Activated T-helper 17 cell treated with anti-CD3 and anti-CD28 coated beads, Interleukin-2, amount 50 U/mL, for 72 hours (primary cell): ENCODE measurements at regions not wholly inside any gene's neighbourhood (a gene's known extent, or its start where the extent isn't known, plus 50 kb on each side); places are given as distances from the start of the nearest gene placed in this dataset.

Experiments
- ATAC-seq: fragments of 150-1000 bp; cut with Tn5 transposase; replicated peaks from 2 replicates; pipeline ENCODE4 v1.10.0; 2021; ENCODE audit warnings: mild to moderate bottlenecking, moderate library complexity
- H3K27ac Mint-ChIP-seq: one replicate; pipeline ENCODE4 v1.8.0; 2022; ENCODE audit warnings: mixed read lengths
- H3K27me3 Mint-ChIP-seq: one replicate; pipeline ENCODE4 v1.8.0; 2022; ENCODE audit warnings: mixed read lengths
- H3K36me3 Mint-ChIP-seq: one replicate; pipeline ENCODE4 v1.8.0; 2022; ENCODE audit warnings: low read depth, mild to moderate bottlenecking, mixed read lengths
- H3K4me1 Mint-ChIP-seq: one replicate; pipeline ENCODE4 v1.8.0; 2022; ENCODE audit warnings: mixed read lengths
- H3K4me3 Mint-ChIP-seq: one replicate; pipeline ENCODE4 v1.8.0; 2022; ENCODE audit warnings: mild to moderate bottlenecking, mixed read lengths
- H3K9me3 Mint-ChIP-seq: one replicate; pipeline ENCODE4 v1.8.0; 2022; ENCODE audit warnings: mixed read lengths

DNA sequence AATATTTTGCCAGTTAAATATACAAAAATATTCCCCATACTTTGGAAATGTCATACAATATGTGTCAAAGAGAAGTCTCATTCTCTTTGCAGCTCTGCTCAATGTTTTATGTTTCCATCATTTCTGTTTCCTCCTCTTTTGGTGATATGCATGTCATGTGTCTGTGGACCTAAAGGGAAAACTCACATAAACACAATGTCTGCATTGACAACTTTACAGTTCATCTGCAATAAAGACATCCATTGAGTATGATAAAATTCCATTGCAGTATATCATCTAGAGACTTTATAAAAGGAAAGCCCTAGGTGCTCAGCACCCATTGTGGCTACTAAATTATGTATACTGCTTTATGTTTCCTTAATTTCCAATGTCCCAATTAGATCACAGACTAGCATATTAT lies 461.3 kb upstream of the FAT3 start:
- no peak overlapping the region for H3K27ac Mint-ChIP-seq
- H3K36me3 Mint-ChIP-seq = no peaks in the 10 kb centered on the region
- H3K9me3 Mint-ChIP-seq = peaks cover 4% of the 10 kb centered on the region
- no peak for ATAC-seq
- H3K4me3 Mint-ChIP-seq = no peak overlapping the region
- no peaks in the 10 kb centered on the region for H3K4me1 Mint-ChIP-seq
- no peaks in the 10 kb centered on the region for H3K27me3 Mint-ChIP-seq

DNA sequence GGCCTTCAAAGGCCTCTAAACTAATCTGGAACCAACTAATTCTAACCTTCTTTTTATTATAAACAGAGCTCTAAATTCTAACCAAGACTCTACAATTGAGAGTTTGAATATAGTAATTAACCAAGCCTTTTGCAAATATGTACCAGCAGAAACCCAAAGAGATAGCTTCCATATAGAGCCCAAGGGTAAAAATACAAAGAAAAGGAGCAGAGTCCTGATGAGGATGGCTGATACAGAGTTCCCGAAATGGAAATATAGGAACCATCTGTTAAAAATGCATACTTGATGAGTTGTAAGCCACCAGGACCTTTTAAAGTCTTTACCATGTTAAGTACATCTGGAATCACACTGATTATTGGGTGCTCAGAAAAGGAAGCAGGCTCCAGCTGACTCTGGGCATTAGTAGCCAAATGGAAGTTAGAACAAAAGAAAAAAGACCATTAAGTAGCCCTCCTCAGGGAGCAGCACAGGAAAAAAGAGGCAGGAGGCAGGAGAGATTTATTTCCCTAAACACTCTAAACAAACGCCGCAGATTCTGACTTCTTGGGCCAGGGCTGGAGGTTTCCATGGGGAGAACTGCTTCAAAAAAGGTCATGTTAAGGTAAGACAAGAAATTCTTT lies 463.1 kb upstream of the FAT3 start:
- Mint-ChIP-seq H3K27ac (no peak overlapping the region), H3K36me3 (no peaks in the 10 kb centered on the region), H3K27me3 (no peaks in the 10 kb centered on the region), H3K4me1 (no peaks in the 10 kb centered on the region), H3K4me3 (no peak overlapping the region), H3K9me3 (peaks cover 4% of the 10 kb centered on the region)
- ATAC-seq = no peak

DNA sequence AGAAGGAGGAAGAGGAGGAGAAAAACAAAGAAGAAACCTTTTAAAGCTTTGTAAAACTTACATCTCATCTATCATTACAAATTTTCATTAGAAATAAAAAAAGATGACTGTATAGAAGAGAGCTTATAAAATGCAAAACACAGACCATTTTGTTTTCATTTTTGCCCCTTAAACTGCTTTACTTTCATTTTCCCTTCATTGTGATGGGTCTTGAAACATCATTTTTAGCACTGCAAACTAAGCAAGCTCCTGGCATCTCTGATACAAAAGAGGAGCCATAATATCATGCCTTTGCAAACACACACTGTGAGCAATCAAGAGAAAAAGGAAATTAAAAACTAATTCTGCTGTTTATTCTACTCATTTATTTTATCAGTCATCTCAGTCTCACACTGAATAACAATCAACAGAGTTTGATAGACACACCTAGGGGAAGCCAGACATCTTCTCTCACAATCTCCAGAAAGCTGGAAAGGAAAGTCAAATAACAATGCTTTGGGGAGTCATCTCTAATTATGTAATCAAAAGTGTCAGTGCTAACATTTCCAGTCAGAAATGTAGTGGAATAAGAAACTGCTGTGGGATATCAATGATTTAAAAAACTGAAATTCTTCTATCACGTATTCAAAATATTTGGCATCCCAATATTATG lies 467.7 kb upstream of the FAT3 start:
- no peak overlapping the region for H3K27ac Mint-ChIP-seq
- peaks cover 12% of the 10 kb centered on the region for H3K9me3 Mint-ChIP-seq
- H3K4me1 Mint-ChIP-seq = no peaks in the 10 kb centered on the region
- no peaks in the 10 kb centered on the region for H3K27me3 Mint-ChIP-seq
- H3K36me3 Mint-ChIP-seq = no peaks in the 10 kb centered on the region
- H3K4me3 Mint-ChIP-seq = no peak overlapping the region
- no peak for ATAC-seq

DNA sequence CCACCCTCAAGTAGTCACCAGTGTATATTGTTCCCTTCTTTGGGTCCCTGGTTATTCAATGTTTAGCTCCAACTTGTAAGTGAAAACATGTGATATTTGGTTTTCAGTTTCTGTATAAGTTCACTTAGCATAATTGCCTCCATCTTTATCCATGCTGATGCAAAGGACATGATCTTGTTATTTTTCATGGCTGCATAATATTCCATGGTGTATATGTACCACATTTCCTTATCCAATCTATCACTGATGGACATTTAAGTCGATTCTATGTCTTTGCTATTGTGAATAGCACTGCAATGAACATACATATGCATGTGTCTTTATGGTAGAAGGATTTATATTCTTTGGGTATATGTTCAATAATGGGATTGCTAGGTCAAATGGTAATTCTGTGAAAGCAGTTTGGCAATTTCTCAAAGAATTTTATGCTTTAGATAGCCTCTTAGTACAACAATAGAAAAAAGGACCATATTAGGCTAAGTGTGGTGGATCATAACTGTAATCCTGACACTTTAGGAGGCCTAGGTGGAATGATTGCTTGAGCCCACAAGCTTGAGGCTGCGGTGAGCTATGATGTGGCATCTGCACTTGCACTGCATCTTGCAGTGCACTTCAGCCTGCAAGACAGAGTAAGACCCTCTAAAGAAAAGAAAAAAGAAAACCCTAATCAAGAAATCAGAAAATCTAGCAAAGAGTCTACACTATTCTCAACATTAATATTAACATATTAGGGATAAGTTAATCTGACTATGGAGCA lies 468.5 kb upstream of the FAT3 start:
- H3K27me3 Mint-ChIP-seq = no peaks in the 10 kb centered on the region
- H3K4me1 Mint-ChIP-seq = no peaks in the 10 kb centered on the region
- no peaks in the 10 kb centered on the region for H3K36me3 Mint-ChIP-seq
- H3K4me3 Mint-ChIP-seq = no peak overlapping the region
- no peak overlapping the region for H3K27ac Mint-ChIP-seq
- H3K9me3 Mint-ChIP-seq = peaks cover 12% of the 10 kb centered on the region
- no peak for ATAC-seq

DNA sequence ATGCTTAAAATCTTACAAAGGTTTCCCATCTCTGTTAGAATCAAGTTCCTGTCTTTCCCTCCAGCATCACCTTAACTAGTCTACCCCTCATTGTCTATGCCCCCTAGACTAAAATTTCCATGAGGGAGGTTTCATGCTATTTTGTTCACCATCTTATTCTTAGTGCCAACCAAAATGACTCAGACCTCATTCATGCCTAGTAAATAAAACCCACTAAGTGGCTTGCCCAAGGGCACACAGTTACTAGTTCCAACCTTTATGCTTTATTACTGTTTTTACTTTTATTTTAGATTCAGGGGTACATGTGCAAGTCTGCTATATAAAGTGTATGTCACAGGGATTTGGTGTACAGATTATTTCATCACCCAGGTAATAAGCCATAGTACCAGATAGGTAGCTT lies 469.1 kb upstream of the FAT3 start:
- H3K27ac Mint-ChIP-seq = no peak overlapping the region
- no peaks in the 10 kb centered on the region for H3K36me3 Mint-ChIP-seq
- no peaks in the 10 kb centered on the region for H3K4me1 Mint-ChIP-seq
- no peak for ATAC-seq
- peaks cover 7% of the 10 kb centered on the region for H3K9me3 Mint-ChIP-seq
- no peak overlapping the region for H3K4me3 Mint-ChIP-seq
- H3K27me3 Mint-ChIP-seq = no peaks in the 10 kb centered on the region

DNA sequence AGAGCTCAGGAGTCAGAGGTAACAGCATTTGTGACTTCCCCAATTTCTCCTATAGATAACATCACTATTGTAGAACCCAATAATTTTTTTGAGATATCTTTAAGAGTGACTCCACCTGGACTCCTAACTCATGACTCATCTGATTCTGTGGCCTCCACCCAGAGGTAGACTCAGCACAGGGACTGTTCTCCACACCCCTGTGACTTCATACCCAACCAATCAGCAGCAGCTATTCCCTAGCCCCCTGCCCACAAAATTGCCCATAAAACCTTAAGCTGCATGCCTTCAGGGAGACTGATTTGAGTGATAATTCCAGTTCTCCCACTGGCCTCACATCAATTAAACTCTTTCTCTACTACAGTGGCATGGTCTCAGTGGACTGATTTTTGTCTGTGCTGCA lies 475.4 kb upstream of the FAT3 start:
- no peak for ATAC-seq
- Mint-ChIP-seq H3K36me3 (no peaks in the 10 kb centered on the region), H3K27me3 (no peaks in the 10 kb centered on the region), H3K4me1 (no peaks in the 10 kb centered on the region), H3K4me3 (no peak overlapping the region), H3K27ac (no peak overlapping the region), H3K9me3 (peaks cover 15% of the 10 kb centered on the region)

DNA sequence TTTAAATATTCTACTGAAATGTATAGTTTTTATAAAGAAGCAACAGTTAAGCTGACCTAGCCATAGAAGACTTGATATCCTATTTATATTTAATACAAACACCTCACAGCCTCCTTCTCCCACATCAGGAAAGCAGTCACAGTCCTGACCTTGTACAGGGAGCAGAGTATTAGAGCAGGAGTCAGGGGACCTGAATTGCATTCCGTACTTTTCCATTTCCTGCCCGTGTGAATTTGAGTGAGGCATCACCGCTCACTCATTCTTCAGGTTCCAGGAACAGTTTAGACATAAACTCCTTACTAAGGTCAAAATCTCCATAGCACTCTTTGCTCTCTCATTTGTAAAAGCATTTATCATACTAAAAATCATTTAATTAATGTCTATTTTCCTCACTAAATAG lies 482.5 kb upstream of the FAT3 start:
- H3K4me1 Mint-ChIP-seq = no peaks in the 10 kb centered on the region
- ATAC-seq = no peak
- no peak overlapping the region for H3K27ac Mint-ChIP-seq
- no peaks in the 10 kb centered on the region for H3K27me3 Mint-ChIP-seq
- peaks cover 8% of the 10 kb centered on the region for H3K9me3 Mint-ChIP-seq
- no peaks in the 10 kb centered on the region for H3K36me3 Mint-ChIP-seq
- H3K4me3 Mint-ChIP-seq = no peak overlapping the region

DNA sequence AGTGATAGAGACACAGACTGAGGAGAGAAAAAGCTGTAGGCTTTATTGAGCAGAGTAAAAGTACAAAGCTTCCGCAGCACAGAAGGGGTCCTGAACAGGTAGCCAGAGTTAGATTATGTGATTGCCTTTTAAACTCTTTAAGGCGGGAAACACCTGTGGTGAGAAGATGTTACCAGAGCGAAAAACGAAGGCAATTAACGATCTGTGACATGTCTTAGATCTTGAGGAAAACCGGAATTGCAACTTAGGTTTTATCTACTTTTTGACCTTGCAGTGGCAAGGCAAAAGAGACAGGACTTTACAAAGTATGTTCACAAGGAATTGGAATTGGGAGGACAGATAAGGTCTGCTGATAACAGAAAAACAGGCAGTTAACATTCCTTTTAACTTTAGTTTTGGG lies 493.6 kb upstream of the FAT3 start:
- Mint-ChIP-seq H3K36me3 (no peaks in the 10 kb centered on the region), H3K27me3 (no peaks in the 10 kb centered on the region), H3K27ac (no peak overlapping the region), H3K4me1 (no peaks in the 10 kb centered on the region), H3K9me3 (peaks cover 20% of the 10 kb centered on the region), H3K4me3 (no peak overlapping the region)
- ATAC-seq = no peak

DNA sequence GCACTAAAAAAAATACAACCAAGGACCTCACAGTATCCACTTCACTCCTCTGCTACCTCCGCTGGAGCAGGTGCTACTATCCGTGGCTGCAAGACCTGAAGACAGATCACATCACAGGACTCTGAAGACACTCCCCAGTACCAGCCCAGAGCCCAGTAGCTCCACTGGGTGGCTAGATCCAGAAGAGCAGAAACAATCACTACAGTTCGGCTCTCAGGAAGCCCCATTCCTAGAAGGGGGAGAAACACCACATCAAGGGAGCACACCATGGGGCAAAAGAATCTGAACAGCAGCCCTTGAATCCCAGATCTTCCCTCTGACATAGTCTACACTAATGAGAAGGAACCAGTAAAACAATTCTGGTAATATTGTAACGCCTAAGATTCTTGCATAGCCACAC lies 494.0 kb upstream of the FAT3 start:
- H3K27me3 Mint-ChIP-seq = no peaks in the 10 kb centered on the region
- no peak overlapping the region for H3K27ac Mint-ChIP-seq
- no peak overlapping the region for H3K4me3 Mint-ChIP-seq

DNA sequence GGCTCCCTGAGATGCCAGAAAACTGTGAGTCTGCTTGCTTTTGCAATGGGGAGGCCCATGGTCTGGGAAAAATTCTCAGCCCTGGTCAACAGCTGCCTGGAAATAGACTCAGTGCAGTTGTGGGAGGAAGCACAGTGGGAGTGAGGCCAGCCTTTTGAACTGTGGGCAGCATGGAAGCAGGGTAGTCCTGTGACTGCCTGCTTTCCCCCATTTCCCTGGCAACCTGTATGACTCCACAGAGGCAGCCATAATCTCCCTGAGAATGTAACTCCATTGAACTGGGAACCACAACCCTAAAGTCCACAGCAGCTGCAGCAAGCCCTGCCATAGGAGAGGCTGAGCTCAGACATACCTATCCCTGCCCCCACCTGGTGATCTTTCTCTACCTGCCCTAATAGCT lies 494.6 kb upstream of the FAT3 start:
- Mint-ChIP-seq H3K4me1 (no peaks in the 10 kb centered on the region), H3K4me3 (no peak overlapping the region), H3K9me3 (peaks cover 20% of the 10 kb centered on the region), H3K27me3 (no peaks in the 10 kb centered on the region), H3K27ac (no peak overlapping the region), H3K36me3 (no peaks in the 10 kb centered on the region)
- no peak for ATAC-seq

More for the DNA sequence above, 494.0 kb upstream of the FAT3 start:
- Mint-ChIP-seq H3K4me1 (no peaks in the 10 kb centered on the region), H3K36me3 (no peaks in the 10 kb centered on the region), H3K9me3 (peaks cover 20% of the 10 kb centered on the region)
- ATAC-seq = no peak

DNA sequence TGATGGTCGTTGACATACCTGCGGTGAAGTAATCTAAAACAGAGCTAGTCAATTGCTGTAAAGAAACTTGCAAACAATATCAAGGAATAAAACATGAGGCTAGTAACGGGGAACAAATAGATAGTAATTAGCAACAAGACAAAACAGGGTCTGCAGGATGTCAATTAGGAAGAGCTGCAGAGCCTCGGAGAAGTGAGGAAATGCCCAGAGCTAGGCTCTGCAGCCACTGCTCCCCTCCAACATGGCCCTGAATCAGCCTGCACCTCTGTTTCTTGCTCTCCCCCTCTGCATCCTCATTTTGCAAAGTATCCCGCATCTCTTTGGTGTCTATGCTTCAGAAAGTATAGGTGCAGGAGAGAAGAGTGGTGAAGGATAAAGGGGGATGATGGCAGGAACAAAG lies 507.4 kb upstream of the FAT3 start:
- peaks cover 19% of the 10 kb centered on the region for H3K9me3 Mint-ChIP-seq
- ATAC-seq = no peak
- no peaks in the 10 kb centered on the region for H3K36me3 Mint-ChIP-seq
- H3K4me1 Mint-ChIP-seq = no peaks in the 10 kb centered on the region
- H3K4me3 Mint-ChIP-seq = no peak overlapping the region
- no peak overlapping the region for H3K27ac Mint-ChIP-seq
- no peaks in the 10 kb centered on the region for H3K27me3 Mint-ChIP-seq

DNA sequence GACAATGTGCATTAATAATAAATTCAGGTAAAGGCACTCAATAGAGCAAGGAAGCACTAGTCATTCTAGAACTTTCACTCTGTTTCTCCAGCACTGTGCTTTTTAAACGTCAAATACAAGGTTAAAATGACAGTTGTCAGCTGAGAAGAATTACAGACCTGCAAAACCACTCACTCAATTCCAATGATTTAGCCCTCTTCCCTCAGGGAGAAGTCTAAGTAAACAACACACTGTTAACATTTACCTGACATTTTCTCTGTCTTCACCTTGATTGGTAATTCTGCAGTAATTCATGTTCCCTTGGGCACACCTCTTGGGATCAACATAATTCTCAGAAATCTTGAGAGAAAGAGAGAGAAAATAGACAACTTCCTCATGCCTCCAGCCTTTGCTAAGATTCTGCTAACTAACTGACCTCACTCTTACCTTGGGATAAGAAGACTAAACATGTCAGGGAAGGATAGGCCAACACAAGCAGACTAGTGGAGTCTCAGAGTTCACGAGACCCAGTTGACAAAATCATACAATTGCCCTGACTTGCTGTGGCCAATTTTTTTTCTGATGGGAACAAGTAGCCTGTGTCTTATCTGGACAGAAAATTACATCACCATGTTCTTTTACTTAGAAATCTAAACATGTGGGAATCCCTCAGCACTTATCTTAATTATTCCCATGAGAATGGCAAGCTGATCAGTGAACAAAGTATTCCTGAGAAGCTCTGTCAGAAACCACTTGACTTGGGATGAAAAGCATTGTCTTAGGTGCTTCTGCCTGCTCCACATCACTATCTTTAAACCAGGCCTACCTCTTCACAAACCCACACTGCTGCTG lies 516.8 kb upstream of the FAT3 start:
- H3K27me3 Mint-ChIP-seq = no peaks in the 10 kb centered on the region
- ATAC-seq = no peak
- peaks cover 12% of the 10 kb centered on the region for H3K9me3 Mint-ChIP-seq
- no peak overlapping the region for H3K4me3 Mint-ChIP-seq
- H3K27ac Mint-ChIP-seq = no peak overlapping the region
- no peaks in the 10 kb centered on the region for H3K36me3 Mint-ChIP-seq
- H3K4me1 Mint-ChIP-seq = no peaks in the 10 kb centered on the region

DNA sequence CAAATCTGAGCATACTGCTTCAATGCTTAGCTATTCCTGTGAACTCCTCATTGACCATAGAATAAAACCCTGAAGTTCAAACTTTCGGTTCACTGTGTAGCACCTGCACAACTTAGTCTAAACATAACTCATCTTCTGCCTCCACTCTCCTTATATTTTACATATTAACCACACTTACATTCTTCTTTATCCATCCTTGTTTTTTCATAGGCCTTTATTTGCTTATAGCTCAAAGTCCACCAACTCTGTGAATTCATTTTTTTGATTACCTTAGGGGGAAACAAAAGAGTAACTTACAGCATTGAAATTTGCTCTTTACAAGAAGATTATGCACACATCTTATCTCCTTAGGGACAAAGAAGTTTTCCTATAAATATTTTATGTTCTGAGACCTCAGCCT lies 521.6 kb upstream of the FAT3 start:
- no peaks in the 10 kb centered on the region for H3K4me1 Mint-ChIP-seq
- no peaks in the 10 kb centered on the region for H3K27me3 Mint-ChIP-seq
- H3K4me3 Mint-ChIP-seq = no peak overlapping the region
- no peak for ATAC-seq
- peaks cover 5% of the 10 kb centered on the region for H3K9me3 Mint-ChIP-seq
- H3K27ac Mint-ChIP-seq = no peak overlapping the region
- no peaks in the 10 kb centered on the region for H3K36me3 Mint-ChIP-seq

DNA sequence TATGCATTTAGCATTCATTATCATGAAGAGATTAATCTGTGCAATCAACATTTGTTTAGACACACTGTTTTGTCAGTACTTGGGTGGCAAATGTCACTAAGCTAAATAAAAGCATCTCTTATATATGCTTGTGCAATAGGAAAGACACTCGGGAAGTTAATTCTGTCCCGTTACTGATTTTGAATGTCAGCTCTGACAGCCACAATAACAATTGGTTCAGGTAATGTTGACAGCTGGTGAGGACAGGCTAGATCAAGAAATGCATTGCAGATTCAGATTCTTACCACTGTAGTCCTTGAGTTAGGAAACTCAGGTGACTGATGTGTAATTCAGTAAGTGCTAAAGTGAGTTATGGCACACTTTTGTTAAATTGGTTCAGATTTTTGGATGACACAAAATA lies 523.8 kb upstream of the FAT3 start:
- no peaks in the 10 kb centered on the region for H3K4me1 Mint-ChIP-seq
- no peaks in the 10 kb centered on the region for H3K9me3 Mint-ChIP-seq
- no peaks in the 10 kb centered on the region for H3K36me3 Mint-ChIP-seq
- no peak overlapping the region for H3K4me3 Mint-ChIP-seq
- ATAC-seq = no peak
- H3K27ac Mint-ChIP-seq = no peak overlapping the region
- no peaks in the 10 kb centered on the region for H3K27me3 Mint-ChIP-seq
